Liver (tissue), 8 donors: ENCODE measurements at regions not wholly inside any gene's neighbourhood (a gene's known extent, or its start where the extent isn't known, plus 50 kb on each side); places are given as distances from the start of the nearest gene placed in this dataset.

Experiments
- DNase-seq: peaks from one replicate; pipeline ENCODE4 v3.0.0-alpha.2; 2017; ENCODE audit warnings: low spot score
- H3K27ac ChIP-seq, 2 donors: one replicate each; pipeline ENCODE4 v1.7.0; 2013; ENCODE audit warnings: inconsistent platforms in 2 of 2, low read length in 2 of 2, control low read depth in 1 of 2, low read depth in 1 of 2, mild to moderate bottlenecking in 1 of 2
- H3K27me3 ChIP-seq, 4 donors: one replicate each; pipeline versions ENCODE4 v1.6.1 to v1.7.0; 2013; ENCODE audit warnings: low read length in 3 of 4, inconsistent platforms in 1 of 4, mild to moderate bottlenecking in 1 of 4, moderate library complexity in 1 of 4; ENCODE audit not compliant: control insufficient read depth in 4 of 4, insufficient read depth in 4 of 4
- H3K36me3 ChIP-seq, 4 donors: one replicate each; pipeline versions ENCODE4 v1.6.1 to v1.7.0; 2013; ENCODE audit warnings: low read length in 3 of 4, mild to moderate bottlenecking in 3 of 4, low read depth in 1 of 4, moderate library complexity in 1 of 4; ENCODE audit not compliant: control insufficient read depth in 4 of 4, insufficient read depth in 3 of 4
- H3K4me1 ChIP-seq, 4 donors: one replicate each; pipeline versions ENCODE4 v1.6.1 to v1.7.0; 2013; ENCODE audit warnings: low read length in 3 of 4, mild to moderate bottlenecking in 3 of 4, moderate library complexity in 1 of 4; ENCODE audit not compliant: control insufficient read depth in 4 of 4, insufficient read depth in 4 of 4
- H3K4me3 ChIP-seq, 3 donors: one replicate each; pipeline versions ENCODE4 v1.6.1 to v1.7.0; 2013; ENCODE audit warnings: low read length in 3 of 3, control low read depth in 1 of 3, low read depth in 1 of 3, mild to moderate bottlenecking in 1 of 3
- H3K9ac ChIP-seq, 2 donors: one replicate each; pipeline ENCODE4 v1.7.0; 2013; ENCODE audit warnings: low read length in 2 of 2, mild to moderate bottlenecking in 2 of 2, moderate library complexity in 2 of 2, control low read depth in 1 of 2, low read depth in 1 of 2
- H3K9me3 ChIP-seq, 4 donors: one replicate each; pipeline versions ENCODE4 v1.6.1 to v1.7.0; 2013; ENCODE audit warnings: low read length in 3 of 4; ENCODE audit not compliant: control insufficient read depth in 4 of 4
- EGR1 ChIP-seq, 2 donors: IDR thresholded peaks; 2 replicates each; pipeline ENCODE4 v1.6.1; 2016 to 2018; ENCODE audit warnings: antibody characterized with exemption in 2 of 2, low read depth in 2 of 2
- FOXA1 ChIP-seq: IDR thresholded peaks from 2 replicates; pipeline ENCODE4 v1.6.1; 2016; ENCODE audit warnings: antibody characterized with exemption
- FOXA2 ChIP-seq: IDR thresholded peaks from 2 replicates; pipeline ENCODE4 v1.6.1; 2016; ENCODE audit warnings: antibody characterized with exemption
- GABPA ChIP-seq, 2 donors: IDR thresholded peaks in 1 of 2; conservative IDR thresholded peaks in 1 of 2; 2 replicates each; pipeline ENCODE4 v1.6.1; 2016; ENCODE audit warnings: antibody characterized with exemption in 2 of 2, mild to moderate bottlenecking in 1 of 2, moderate library complexity in 1 of 2
- HNF4A ChIP-seq, 2 donors: conservative IDR thresholded peaks; 2 replicates each; pipeline ENCODE4 v1.6.1; 2016; ENCODE audit warnings: antibody characterized with exemption in 2 of 2, mild to moderate bottlenecking in 2 of 2
- HNF4G ChIP-seq: IDR thresholded peaks from 2 replicates; pipeline ENCODE4 v1.6.1; 2016; ENCODE audit warnings: antibody characterized with exemption
- JUND ChIP-seq, 2 donors: IDR thresholded peaks; 2 replicates each; pipeline ENCODE4 v1.6.1; 2016; ENCODE audit warnings: antibody characterized with exemption in 2 of 2
- NR2F2 ChIP-seq: IDR thresholded peaks from 2 replicates; pipeline ENCODE4 v1.6.1; 2016; ENCODE audit warnings: antibody characterized with exemption
- RAD21 ChIP-seq, 2 donors: IDR thresholded peaks; 2 replicates each; pipeline ENCODE4 v1.6.1; 2016; ENCODE audit warnings: antibody characterized with exemption in 2 of 2, mild to moderate bottlenecking in 2 of 2
- RXRA ChIP-seq, 2 donors: IDR thresholded peaks; 2 replicates each; pipeline ENCODE4 v1.6.1; 2017 to 2018; ENCODE audit warnings: antibody characterized with exemption in 2 of 2, mild to moderate bottlenecking in 1 of 2
- SP1 ChIP-seq: IDR thresholded peaks from 2 replicates; pipeline ENCODE4 v1.6.1; 2018; ENCODE audit warnings: antibody characterized with exemption, mild to moderate bottlenecking
- TAF1 ChIP-seq: conservative IDR thresholded peaks from 2 replicates; pipeline ENCODE4 v1.6.1; 2016; ENCODE audit warnings: antibody characterized with exemption, mild to moderate bottlenecking
- YY1 ChIP-seq: IDR thresholded peaks from 2 replicates; pipeline ENCODE4 v1.6.1; 2016; ENCODE audit warnings: antibody characterized with exemption, mild to moderate bottlenecking
- WGBS: extraction: QIAGEN DNeasy Blood & Tissue Kit; methylation state at CpG from one replicate; pipeline ENCODE4 v1.1.7; 2013; 5-methylcytosine and 5-hydroxymethylcytosine counted together
- TF ChIP-seq, protein P1 (sequence below): fragments of 150-350 bp; IDR thresholded peaks from 2 replicates; pipeline ENCODE4 v1.5.1; 2017; ENCODE audit warnings: improper control_type of control experiment, low read depth, low read length; ENCODE audit not compliant: missing input control
- TF ChIP-seq, protein P2 (sequence below): IDR thresholded peaks from 2 replicates; pipeline ENCODE4 v1.6.1; 2016; ENCODE audit warnings: antibody characterized with exemption
- TF ChIP-seq, protein P3 (sequence below): IDR thresholded peaks from 2 replicates; pipeline ENCODE4 v1.6.1; 2016; ENCODE audit warnings: antibody characterized with exemption
- TF ChIP-seq, protein P4 (sequence below): IDR thresholded peaks from 2 replicates; pipeline ENCODE4 v1.6.1; 2016; ENCODE audit warnings: antibody characterized with exemption, mild to moderate bottlenecking
- TF ChIP-seq, protein P5 (sequence below): IDR thresholded peaks from 2 replicates; pipeline ENCODE4 v1.6.1; 2016; ENCODE audit warnings: antibody characterized with exemption
- donor health status: healthy.
- donor health status: healthy.
- donor health status: healthy.
- donor health status: healthy.
- donor health status: healthy.

DNA sequence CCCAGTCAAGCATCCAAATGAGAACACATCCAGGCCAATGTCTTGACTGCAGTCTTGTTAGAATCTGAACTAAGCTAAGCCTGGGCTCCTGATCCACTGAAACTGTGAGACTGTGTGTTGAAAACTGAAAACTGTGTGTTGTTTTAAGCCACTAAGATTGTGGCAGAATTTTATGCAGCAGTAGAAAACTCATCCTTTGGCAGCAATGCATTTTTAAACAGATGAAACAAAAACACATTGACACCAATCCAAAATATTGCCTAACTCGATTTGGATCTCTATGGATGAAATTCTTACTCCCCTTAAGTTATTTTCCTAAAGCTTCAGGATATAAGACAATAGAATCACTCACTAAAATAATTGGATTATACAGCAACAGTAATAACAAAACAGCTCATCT, 202.3 kb upstream of the KLF12 start:
- no peak overlapping the region for H3K9ac ChIP-seq
- H3K4me3 ChIP-seq = no peak overlapping the region
- H3K36me3 ChIP-seq = no peaks in the 10 kb centered on the region
- TF ChIP-seq, protein P1, sequence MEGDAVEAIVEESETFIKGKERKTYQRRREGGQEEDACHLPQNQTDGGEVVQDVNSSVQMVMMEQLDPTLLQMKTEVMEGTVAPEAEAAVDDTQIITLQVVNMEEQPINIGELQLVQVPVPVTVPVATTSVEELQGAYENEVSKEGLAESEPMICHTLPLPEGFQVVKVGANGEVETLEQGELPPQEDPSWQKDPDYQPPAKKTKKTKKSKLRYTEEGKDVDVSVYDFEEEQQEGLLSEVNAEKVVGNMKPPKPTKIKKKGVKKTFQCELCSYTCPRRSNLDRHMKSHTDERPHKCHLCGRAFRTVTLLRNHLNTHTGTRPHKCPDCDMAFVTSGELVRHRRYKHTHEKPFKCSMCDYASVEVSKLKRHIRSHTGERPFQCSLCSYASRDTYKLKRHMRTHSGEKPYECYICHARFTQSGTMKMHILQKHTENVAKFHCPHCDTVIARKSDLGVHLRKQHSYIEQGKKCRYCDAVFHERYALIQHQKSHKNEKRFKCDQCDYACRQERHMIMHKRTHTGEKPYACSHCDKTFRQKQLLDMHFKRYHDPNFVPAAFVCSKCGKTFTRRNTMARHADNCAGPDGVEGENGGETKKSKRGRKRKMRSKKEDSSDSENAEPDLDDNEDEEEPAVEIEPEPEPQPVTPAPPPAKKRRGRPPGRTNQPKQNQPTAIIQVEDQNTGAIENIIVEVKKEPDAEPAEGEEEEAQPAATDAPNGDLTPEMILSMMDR = no peak
- TF ChIP-seq, protein P2, sequence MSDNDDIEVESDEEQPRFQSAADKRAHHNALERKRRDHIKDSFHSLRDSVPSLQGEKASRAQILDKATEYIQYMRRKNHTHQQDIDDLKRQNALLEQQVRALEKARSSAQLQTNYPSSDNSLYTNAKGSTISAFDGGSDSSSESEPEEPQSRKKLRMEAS = no peak
- TF ChIP-seq, protein P3, sequence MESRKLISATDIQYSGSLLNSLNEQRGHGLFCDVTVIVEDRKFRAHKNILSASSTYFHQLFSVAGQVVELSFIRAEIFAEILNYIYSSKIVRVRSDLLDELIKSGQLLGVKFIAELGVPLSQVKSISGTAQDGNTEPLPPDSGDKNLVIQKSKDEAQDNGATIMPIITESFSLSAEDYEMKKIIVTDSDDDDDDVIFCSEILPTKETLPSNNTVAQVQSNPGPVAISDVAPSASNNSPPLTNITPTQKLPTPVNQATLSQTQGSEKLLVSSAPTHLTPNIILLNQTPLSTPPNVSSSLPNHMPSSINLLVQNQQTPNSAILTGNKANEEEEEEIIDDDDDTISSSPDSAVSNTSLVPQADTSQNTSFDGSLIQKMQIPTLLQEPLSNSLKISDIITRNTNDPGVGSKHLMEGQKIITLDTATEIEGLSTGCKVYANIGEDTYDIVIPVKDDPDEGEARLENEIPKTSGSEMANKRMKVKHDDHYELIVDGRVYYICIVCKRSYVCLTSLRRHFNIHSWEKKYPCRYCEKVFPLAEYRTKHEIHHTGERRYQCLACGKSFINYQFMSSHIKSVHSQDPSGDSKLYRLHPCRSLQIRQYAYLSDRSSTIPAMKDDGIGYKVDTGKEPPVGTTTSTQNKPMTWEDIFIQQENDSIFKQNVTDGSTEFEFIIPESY = no peak
- TF ChIP-seq EGR1 (IDR thresholded peaks at IDR 0.05; ENCODE audit: low read depth in 2 of 2) = no peak
- TF ChIP-seq HNF4G = no peak
- no peak for TF ChIP-seq JUND (IDR thresholded peaks at IDR 0.05)
- TF ChIP-seq, protein P4, sequence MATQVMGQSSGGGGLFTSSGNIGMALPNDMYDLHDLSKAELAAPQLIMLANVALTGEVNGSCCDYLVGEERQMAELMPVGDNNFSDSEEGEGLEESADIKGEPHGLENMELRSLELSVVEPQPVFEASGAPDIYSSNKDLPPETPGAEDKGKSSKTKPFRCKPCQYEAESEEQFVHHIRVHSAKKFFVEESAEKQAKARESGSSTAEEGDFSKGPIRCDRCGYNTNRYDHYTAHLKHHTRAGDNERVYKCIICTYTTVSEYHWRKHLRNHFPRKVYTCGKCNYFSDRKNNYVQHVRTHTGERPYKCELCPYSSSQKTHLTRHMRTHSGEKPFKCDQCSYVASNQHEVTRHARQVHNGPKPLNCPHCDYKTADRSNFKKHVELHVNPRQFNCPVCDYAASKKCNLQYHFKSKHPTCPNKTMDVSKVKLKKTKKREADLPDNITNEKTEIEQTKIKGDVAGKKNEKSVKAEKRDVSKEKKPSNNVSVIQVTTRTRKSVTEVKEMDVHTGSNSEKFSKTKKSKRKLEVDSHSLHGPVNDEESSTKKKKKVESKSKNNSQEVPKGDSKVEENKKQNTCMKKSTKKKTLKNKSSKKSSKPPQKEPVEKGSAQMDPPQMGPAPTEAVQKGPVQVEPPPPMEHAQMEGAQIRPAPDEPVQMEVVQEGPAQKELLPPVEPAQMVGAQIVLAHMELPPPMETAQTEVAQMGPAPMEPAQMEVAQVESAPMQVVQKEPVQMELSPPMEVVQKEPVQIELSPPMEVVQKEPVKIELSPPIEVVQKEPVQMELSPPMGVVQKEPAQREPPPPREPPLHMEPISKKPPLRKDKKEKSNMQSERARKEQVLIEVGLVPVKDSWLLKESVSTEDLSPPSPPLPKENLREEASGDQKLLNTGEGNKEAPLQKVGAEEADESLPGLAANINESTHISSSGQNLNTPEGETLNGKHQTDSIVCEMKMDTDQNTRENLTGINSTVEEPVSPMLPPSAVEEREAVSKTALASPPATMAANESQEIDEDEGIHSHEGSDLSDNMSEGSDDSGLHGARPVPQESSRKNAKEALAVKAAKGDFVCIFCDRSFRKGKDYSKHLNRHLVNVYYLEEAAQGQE = no peak
- TF ChIP-seq, protein P5, sequence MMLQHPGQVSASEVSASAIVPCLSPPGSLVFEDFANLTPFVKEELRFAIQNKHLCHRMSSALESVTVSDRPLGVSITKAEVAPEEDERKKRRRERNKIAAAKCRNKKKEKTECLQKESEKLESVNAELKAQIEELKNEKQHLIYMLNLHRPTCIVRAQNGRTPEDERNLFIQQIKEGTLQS = no peak
- TF ChIP-seq RAD21 (IDR thresholded peaks at IDR 0.05) = no peak
- no peak for TF ChIP-seq TAF1
- no peak for TF ChIP-seq FOXA1
- no peak for TF ChIP-seq NR2F2
- TF ChIP-seq FOXA2 = no peak
- no peak for TF ChIP-seq SP1
- no peak for TF ChIP-seq YY1
- TF ChIP-seq RXRA (IDR thresholded peaks at IDR 0.05) = no peak
- TF ChIP-seq HNF4A (conservative IDR thresholded peaks at IDR 0.05) = no peak
- TF ChIP-seq GABPA (IDR thresholded peaks at IDR 0.05 in 1 of 2, conservative IDR thresholded peaks at IDR 0.05 in 1 of 2) = no peak
- no peaks in the 10 kb centered on the region for H3K27me3 ChIP-seq
- 52% methylated on average over 1 of the region's 1 CpG for WGBS
- peaks cover 0 to 3% (median 0%) of the 10 kb centered on the region in 4 donors for H3K9me3 ChIP-seq
- DNase-seq = no peak
- H3K27ac ChIP-seq = no peak overlapping the region
- H3K4me1 ChIP-seq = no peaks in the 10 kb centered on the region
